ENCODE measurements at regions not wholly inside any gene's neighbourhood (a gene's known extent, or its start where the extent isn't known, plus 50 kb on each side); places are given as distances from the start of the nearest gene placed in this dataset.

GRCh38 chr13:50359779-50360178 is 344.5 kb downstream of the KCNRG start:
- TF ChIP-seq CTCF (conservative IDR thresholded peaks at IDR 0.05; ENCODE audit: low read depth, low read length): no peak
- H3K4me3 ChIP-seq (ENCODE audit: low read length): no peak overlapping the region
- DNase-seq (ENCODE audit: low read depth): no peak

GRCh38 chr13:50360637-50361036 is 345.4 kb downstream of the KCNRG start:
- TF ChIP-seq CTCF (conservative IDR thresholded peaks at IDR 0.05; ENCODE audit: low read depth, low read length): no peak
- no peak overlapping the region for H3K4me3 ChIP-seq (ENCODE audit: low read length)
- no peak for DNase-seq (ENCODE audit: low read depth)

GRCh38 chr13:50361282-50361681 is 346.0 kb downstream of the KCNRG start:
- TF ChIP-seq CTCF (conservative IDR thresholded peaks at IDR 0.05; ENCODE audit: low read depth, low read length): no peak
- no peak for DNase-seq (ENCODE audit: low read depth)
- no peak overlapping the region for H3K4me3 ChIP-seq (ENCODE audit: low read length)

- DNase-seq (ENCODE audit: low read depth): no peak
- no peak overlapping the region for H3K4me3 ChIP-seq (ENCODE audit: low read length)
These were observed 350.5 kb downstream of the KCNRG start for GRCh38 chr13:50365408-50366391.

GRCh38 chr13:50366488-50367174 is 351.4 kb downstream of the KCNRG start:
- no peak overlapping the region for H3K4me3 ChIP-seq (ENCODE audit: low read length)

More at GRCh38 chr13:50365408-50366391, 350.5 kb downstream of the KCNRG start:
- TF ChIP-seq CTCF (conservative IDR thresholded peaks at IDR 0.05; ENCODE audit: low read depth, low read length): no peak

GRCh38 chr13:50369646-50370045 is 354.4 kb downstream of the KCNRG start:
- no peak overlapping the region for H3K4me3 ChIP-seq (ENCODE audit: low read length)
- no peak for TF ChIP-seq CTCF (conservative IDR thresholded peaks at IDR 0.05; ENCODE audit: low read depth, low read length)
- no peak for DNase-seq (ENCODE audit: low read depth)

More at GRCh38 chr13:50366488-50367174, 351.4 kb downstream of the KCNRG start:
- no peak for TF ChIP-seq CTCF (conservative IDR thresholded peaks at IDR 0.05; ENCODE audit: low read depth, low read length)
- DNase-seq (ENCODE audit: low read depth): no peak
